ENCODE measurements at regions not wholly inside any gene's neighbourhood (a gene's known extent, or its start where the extent isn't known, plus 50 kb on each side); places are given as distances from the start of the nearest gene placed in this dataset.

DNA sequence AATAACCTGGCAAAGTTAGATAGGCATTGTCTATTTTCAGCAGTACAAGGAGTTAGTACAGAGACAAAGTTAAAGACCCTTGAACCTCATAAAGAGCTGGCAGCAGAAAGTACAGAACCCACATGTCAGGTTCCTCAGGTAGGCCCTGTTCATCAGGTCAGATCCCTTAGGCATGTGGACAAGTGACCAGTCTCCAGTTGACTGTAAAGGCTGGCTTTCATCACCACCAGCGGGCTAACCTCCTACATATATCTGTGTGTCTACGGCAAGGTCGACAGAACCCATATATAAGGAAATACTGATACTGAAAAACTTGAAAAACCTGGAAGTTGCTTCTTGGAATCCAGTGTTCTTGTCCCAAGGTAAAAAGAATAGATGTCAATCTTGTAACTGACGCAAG, 223.1 kb upstream of the SGK1 start:
- TF ChIP-seq POLR2AphosphoS5 (IDR thresholded peaks at IDR 0.05) (no peak), POLR2A (IDR thresholded peaks at IDR 0.05) (no peak)

All from spleen (tissue), 3 donors.